SJSA1 (cell line): ENCODE measurements at regions not wholly inside any gene's neighbourhood (a gene's known extent, or its start where the extent isn't known, plus 50 kb on each side); places are given as distances from the start of the nearest gene placed in this dataset.

ENCODE experiments used
- DNase-seq, 2 experiments: peaks; one replicate each; pipeline ENCODE4 v3.0.0-alpha.2; 2015 to 2020; ENCODE audit warnings: low spot score in 2 of 2, low read depth in 1 of 2
- H3K27ac ChIP-seq: fragments of 250-450 bp; sonication (Bioruptor Pico); 2 replicates; pipeline ENCODE4 v1.5.1; 2020; ENCODE audit warnings: mild to moderate bottlenecking, moderate library complexity
- H3K27me3 ChIP-seq: fragments of 250-450 bp; sonication (Bioruptor Pico); replicated peaks from 2 replicates; pipeline ENCODE4 v1.5.1; 2020; ENCODE audit warnings: mild to moderate bottlenecking, moderate library complexity
- H3K36me3 ChIP-seq: fragments of 250-450 bp; sonication (Bioruptor Pico); 2 replicates; pipeline ENCODE4 v1.5.1; 2020; ENCODE audit warnings: mild to moderate bottlenecking
- H3K4me1 ChIP-seq: fragments of 250-450 bp; sonication (Bioruptor Pico); replicated peaks from 2 replicates; pipeline ENCODE4 v1.6.1; 2021; ENCODE audit warnings: mild to moderate bottlenecking
- H3K4me3 ChIP-seq: fragments of 250-450 bp; sonication (Bioruptor Pico); 2 replicates; pipeline ENCODE4 v1.5.1; 2020; ENCODE audit warnings: mild to moderate bottlenecking
- H3K9me3 ChIP-seq: fragments of 250-450 bp; sonication (Bioruptor Pico); replicated peaks from 2 replicates; pipeline ENCODE4 v1.5.1; 2020; ENCODE audit warnings: mild to moderate bottlenecking

GRCh38 chr3:6078436-6078835 is 782.5 kb upstream of the GRM7 start:
- no peaks in the 10 kb centered on the region for H3K4me1 ChIP-seq
- no peaks in the 10 kb centered on the region for H3K36me3 ChIP-seq
- H3K27ac ChIP-seq, result no peak overlapping the region
- no peaks in the 10 kb centered on the region for H3K9me3 ChIP-seq
- no peak overlapping the region for H3K4me3 ChIP-seq
- H3K27me3 ChIP-seq, result no peaks in the 10 kb centered on the region
- no peak for DNase-seq

- DNase-seq, result no peak
- H3K4me1 ChIP-seq, result no peaks in the 10 kb centered on the region
- no peaks in the 10 kb centered on the region for H3K27me3 ChIP-seq
- no peaks in the 10 kb centered on the region for H3K36me3 ChIP-seq
- no peak overlapping the region for H3K27ac ChIP-seq
- no peaks in the 10 kb centered on the region for H3K9me3 ChIP-seq
- no peak overlapping the region for H3K4me3 ChIP-seq
Observed at GRCh38 chr3:6079011-6079410, 781.9 kb upstream of the GRM7 start.

- H3K36me3 ChIP-seq, result no peaks in the 10 kb centered on the region
- H3K4me1 ChIP-seq, result no peaks in the 10 kb centered on the region
- H3K9me3 ChIP-seq, result no peaks in the 10 kb centered on the region
- no peaks in the 10 kb centered on the region for H3K27me3 ChIP-seq
- DNase-seq, result no peak
- H3K4me3 ChIP-seq, result no peak overlapping the region
- no peak overlapping the region for H3K27ac ChIP-seq
Observed at GRCh38 chr3:6079561-6080179, 781.2 kb upstream of the GRM7 start.

- Histone ChIP-seq H3K9me3 (no peaks in the 10 kb centered on the region), H3K27ac (no peak overlapping the region), H3K4me1 (no peaks in the 10 kb centered on the region), H3K36me3 (no peaks in the 10 kb centered on the region), H3K4me3 (no peak overlapping the region), H3K27me3 (no peaks in the 10 kb centered on the region)
- no peak for DNase-seq
Observed at GRCh38 chr3:6088433-6088832, 772.5 kb upstream of the GRM7 start.

- Histone ChIP-seq H3K36me3 (no peaks in the 10 kb centered on the region), H3K4me3 (no peak overlapping the region), H3K27ac (no peak overlapping the region), H3K27me3 (no peaks in the 10 kb centered on the region), H3K4me1 (no peaks in the 10 kb centered on the region), H3K9me3 (no peaks in the 10 kb centered on the region)
- peak in 1 of 2 experiments; percentile 1 for DNase-seq
Observed at GRCh38 chr3:6089780-6090179, 771.1 kb upstream of the GRM7 start.

GRCh38 chr3:6091262-6091661 is 769.7 kb upstream of the GRM7 start:
- Histone ChIP-seq H3K36me3 (no peaks in the 10 kb centered on the region), H3K4me3 (no peak overlapping the region), H3K9me3 (no peaks in the 10 kb centered on the region), H3K27ac (no peak overlapping the region), H3K27me3 (no peaks in the 10 kb centered on the region), H3K4me1 (no peaks in the 10 kb centered on the region)
- no peak for DNase-seq

- H3K27me3 ChIP-seq, result no peaks in the 10 kb centered on the region
- H3K4me1 ChIP-seq, result no peaks in the 10 kb centered on the region
- H3K9me3 ChIP-seq, result no peaks in the 10 kb centered on the region
- H3K36me3 ChIP-seq, result no peaks in the 10 kb centered on the region
- no peak overlapping the region for H3K27ac ChIP-seq
- H3K4me3 ChIP-seq, result no peak overlapping the region
- no peak for DNase-seq
Observed at GRCh38 chr3:6095006-6095405, 765.9 kb upstream of the GRM7 start.

- H3K27me3 ChIP-seq, result no peaks in the 10 kb centered on the region
- no peaks in the 10 kb centered on the region for H3K36me3 ChIP-seq
- H3K4me3 ChIP-seq, result no peak overlapping the region
- no peak for DNase-seq
- no peaks in the 10 kb centered on the region for H3K4me1 ChIP-seq
- H3K9me3 ChIP-seq, result no peaks in the 10 kb centered on the region
- H3K27ac ChIP-seq, result no peak overlapping the region
Observed at GRCh38 chr3:6097021-6097420, 763.9 kb upstream of the GRM7 start.

- no peaks in the 10 kb centered on the region for H3K36me3 ChIP-seq
- H3K27ac ChIP-seq, result no peak overlapping the region
- no peak overlapping the region for H3K4me3 ChIP-seq
- no peaks in the 10 kb centered on the region for H3K4me1 ChIP-seq
- no peaks in the 10 kb centered on the region for H3K9me3 ChIP-seq
- DNase-seq, result no peak
- no peaks in the 10 kb centered on the region for H3K27me3 ChIP-seq
Observed at GRCh38 chr3:6097556-6097955, 763.4 kb upstream of the GRM7 start.

GRCh38 chr3:6098516-6099157 is 762.3 kb upstream of the GRM7 start:
- no peaks in the 10 kb centered on the region for H3K36me3 ChIP-seq
- no peak overlapping the region for H3K4me3 ChIP-seq
- H3K4me1 ChIP-seq, result no peaks in the 10 kb centered on the region
- H3K27ac ChIP-seq, result no peak overlapping the region
- no peak for DNase-seq
- no peaks in the 10 kb centered on the region for H3K9me3 ChIP-seq
- no peaks in the 10 kb centered on the region for H3K27me3 ChIP-seq

GRCh38 chr3:6099458-6100075 is 761.3 kb upstream of the GRM7 start:
- Histone ChIP-seq H3K27ac (no peak overlapping the region), H3K36me3 (no peaks in the 10 kb centered on the region), H3K4me1 (no peaks in the 10 kb centered on the region), H3K27me3 (no peaks in the 10 kb centered on the region), H3K9me3 (no peaks in the 10 kb centered on the region), H3K4me3 (no peak overlapping the region)
- no peak for DNase-seq

GRCh38 chr3:6105187-6105586 is 755.7 kb upstream of the GRM7 start:
- no peaks in the 10 kb centered on the region for H3K27me3 ChIP-seq
- H3K4me1 ChIP-seq, result no peaks in the 10 kb centered on the region
- H3K9me3 ChIP-seq, result no peaks in the 10 kb centered on the region
- DNase-seq, result no peak
- no peak overlapping the region for H3K27ac ChIP-seq
- no peaks in the 10 kb centered on the region for H3K36me3 ChIP-seq
- H3K4me3 ChIP-seq, result no peak overlapping the region

GRCh38 chr3:6108957-6109356 is 752.0 kb upstream of the GRM7 start:
- Histone ChIP-seq H3K9me3 (no peaks in the 10 kb centered on the region), H3K27me3 (no peaks in the 10 kb centered on the region), H3K36me3 (no peaks in the 10 kb centered on the region), H3K4me1 (no peaks in the 10 kb centered on the region), H3K27ac (no peak overlapping the region), H3K4me3 (no peak overlapping the region)
- no peak for DNase-seq

- Histone ChIP-seq H3K36me3 (no peaks in the 10 kb centered on the region), H3K27ac (no peak overlapping the region), H3K9me3 (no peaks in the 10 kb centered on the region), H3K27me3 (no peaks in the 10 kb centered on the region), H3K4me1 (no peaks in the 10 kb centered on the region), H3K4me3 (no peak overlapping the region)
- no peak for DNase-seq
Observed at GRCh38 chr3:6110451-6110850, 750.5 kb upstream of the GRM7 start.
